Hepatocyte (in vitro differentiated cells): ENCODE measurements at regions not wholly inside any gene's neighbourhood (a gene's known extent, or its start where the extent isn't known, plus 50 kb on each side); places are given as distances from the start of the nearest gene placed in this dataset.

Source experiments
- CTCF ChIP-seq: fragments of 200-600 bp; sonication (generic); IDR thresholded peaks from 2 replicates; pipeline ENCODE4 v1.5.1; 2016; ENCODE audit warnings: antibody characterized with exemption, mild to moderate bottlenecking; ENCODE audit not compliant: poor library complexity
- EZH2 ChIP-seq: fragments of 200-600 bp; sonication (generic); IDR thresholded peaks from 2 replicates; pipeline ENCODE4 v1.6.1; 2016; ENCODE audit warnings: antibody characterized with exemption, mild to moderate bottlenecking, borderline replicate concordance

DNA sequence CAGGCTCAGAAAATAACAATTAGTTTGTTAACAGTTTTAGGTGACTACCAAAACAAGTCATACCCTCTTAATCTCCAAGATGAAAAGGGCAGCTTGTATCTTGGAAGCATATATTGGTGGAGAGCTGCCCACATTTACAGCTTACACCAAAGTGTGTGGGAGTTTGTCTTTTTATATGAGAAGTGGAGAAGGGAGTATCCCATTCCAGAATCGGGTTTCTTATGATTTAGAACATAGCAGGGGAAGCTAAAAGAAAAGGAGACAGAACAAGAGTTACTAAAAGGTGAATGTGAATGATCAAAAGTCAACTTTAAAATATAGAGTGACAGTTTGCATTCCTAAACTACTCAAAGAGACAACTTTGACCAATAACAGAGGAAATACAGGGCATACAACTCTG, 338.6 kb upstream of the VWC2 start:
- no peak for TF ChIP-seq CTCF
- TF ChIP-seq EZH2, result no peak
